Suppressor macrophage treated with lipopolysaccharide for 4 hours (primary cell): ENCODE measurements at regions not wholly inside any gene's neighbourhood (a gene's known extent, or its start where the extent isn't known, plus 50 kb on each side); places are given as distances from the start of the nearest gene placed in this dataset.

Experiments
- DNase-seq: peaks from one replicate; pipeline ENCODE4 v3.0.0-alpha.2; 2020

- no peak for DNase-seq
These were observed 185.6 kb upstream of the EPHA7 start for GRCh38 chr6:93604951-93605350.

- no peak for DNase-seq
These were observed 173.1 kb upstream of the EPHA7 start for GRCh38 chr6:93592417-93592816.

DNA sequence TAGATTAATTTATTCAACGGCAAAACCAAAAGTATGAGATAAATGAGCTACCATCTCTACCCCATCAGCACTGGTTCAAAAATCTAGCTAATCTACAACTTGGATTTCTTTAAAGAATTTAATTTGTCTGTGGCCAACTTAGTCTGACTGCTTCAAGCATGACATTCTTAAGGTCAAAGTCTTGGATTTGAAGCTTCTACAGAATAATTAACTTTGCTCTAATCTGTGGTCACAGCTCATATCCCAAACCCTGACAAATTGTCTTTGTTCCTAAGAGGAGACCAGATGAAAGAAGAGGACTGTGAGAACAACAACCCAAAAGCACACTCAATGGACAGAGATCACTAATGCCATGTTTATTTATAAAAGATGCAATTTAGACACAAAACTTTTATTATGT lies 166.9 kb upstream of the EPHA7 start:
- no peak for DNase-seq

GRCh38 chr6:93584300-93584699 lies 164.9 kb upstream of the EPHA7 start:
- DNase-seq: no peak

- DNase-seq: no peak
These were observed 162.0 kb upstream of the EPHA7 start for GRCh38 chr6:93581371-93581770.

DNA sequence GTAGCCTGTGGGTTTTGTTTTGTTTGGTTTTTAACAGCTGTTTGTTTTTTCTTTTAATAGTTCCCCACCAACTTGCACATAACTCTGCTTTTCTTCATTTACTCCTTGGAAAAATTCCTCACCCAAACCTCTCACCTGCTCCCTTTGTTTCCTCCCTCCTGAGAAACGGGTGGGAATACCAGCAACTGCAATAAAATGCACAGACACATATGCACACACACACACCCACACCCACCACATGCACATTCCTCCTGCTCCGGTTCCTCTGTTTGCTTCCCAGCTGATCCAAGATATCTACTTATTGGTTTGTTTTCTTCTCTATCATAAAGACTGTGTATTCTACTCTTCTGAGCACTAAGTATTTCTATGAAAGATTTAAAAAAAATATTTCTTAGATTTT lies 161.1 kb upstream of the EPHA7 start:
- no peak for DNase-seq

GRCh38 chr6:93575495-93576267 lies 156.3 kb upstream of the EPHA7 start:
- no peak for DNase-seq

DNA sequence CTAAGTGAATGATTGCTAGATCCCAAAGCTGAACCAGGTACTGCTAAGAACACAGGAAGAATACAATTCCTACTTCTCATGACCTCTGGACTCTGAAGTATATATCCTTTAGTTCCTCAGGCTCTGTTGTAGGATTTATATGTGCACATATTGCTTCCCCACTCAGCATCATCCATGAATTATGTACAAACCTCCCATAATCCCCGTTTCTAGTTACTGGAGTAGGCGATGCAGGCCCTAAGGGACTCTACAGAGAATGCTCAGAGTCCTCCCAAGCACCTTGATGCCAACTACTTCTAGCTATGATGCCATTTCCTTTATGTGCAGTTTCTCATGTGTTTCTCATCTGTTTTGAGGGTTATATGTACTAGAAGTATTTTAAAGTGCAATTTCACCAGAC lies 154.9 kb upstream of the EPHA7 start:
- no peak for DNase-seq

- DNase-seq: no peak
These were observed 152.0 kb upstream of the EPHA7 start for GRCh38 chr6:93571346-93571745.

GRCh38 chr6:93568169-93568568 lies 148.8 kb upstream of the EPHA7 start:
- DNase-seq: no peak

DNA sequence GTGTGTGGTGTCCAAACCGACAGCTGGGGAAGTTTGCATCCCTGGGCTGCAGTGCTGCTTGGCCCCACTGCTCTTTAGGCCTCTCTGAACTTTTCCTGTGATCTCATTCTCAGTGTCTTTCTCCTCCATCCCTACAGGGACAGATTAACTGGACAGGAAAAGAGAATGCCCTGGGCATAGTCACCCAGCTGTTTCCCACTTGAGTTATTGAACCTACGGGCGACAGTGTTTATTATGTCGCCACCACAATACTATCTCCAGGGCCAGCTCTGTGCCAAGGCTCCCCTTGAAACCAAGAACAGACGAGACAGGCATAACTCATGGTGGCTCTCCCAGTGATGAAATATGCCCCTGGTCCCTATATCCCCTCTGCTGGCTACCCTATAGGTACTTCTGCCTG lies 147.8 kb upstream of the EPHA7 start:
- DNase-seq: no peak

DNA sequence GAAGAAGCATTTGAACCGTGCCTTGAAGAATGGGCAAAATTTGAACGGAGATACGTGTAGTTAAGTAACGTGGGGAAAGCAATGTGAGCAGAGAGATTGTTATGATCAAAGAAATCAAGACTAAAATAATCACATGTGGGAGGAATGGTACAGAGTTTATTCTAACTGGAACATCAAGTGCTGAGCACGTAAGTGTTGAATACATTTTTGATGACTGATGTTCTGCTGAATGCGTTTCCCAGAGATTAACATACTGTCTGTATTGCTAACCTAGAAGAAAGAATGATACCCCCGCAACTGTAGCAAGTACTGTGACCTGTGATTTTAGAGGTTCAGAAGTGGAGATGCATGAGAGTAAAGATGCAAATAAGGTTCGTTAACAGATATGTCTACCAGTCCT lies 146.9 kb upstream of the EPHA7 start:
- DNase-seq: no peak

DNA sequence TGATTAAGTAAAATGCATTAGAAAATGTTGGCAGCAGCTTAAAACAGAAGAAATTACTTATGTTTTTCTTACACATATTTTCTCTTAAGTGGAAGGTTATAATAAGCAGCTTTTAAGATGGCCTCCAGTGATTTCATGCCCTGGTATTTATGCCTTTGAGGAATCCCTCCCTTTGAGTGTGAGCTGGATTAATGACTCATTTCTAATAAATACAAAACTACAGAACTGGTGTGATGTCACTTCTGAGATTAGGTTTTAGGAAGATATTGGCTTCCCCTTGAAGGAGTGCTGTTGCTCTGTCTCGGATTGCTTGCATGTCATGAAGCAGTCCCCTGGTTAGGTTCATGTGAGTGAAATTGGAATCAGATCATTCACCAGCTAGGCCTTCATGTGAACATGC lies 143.2 kb upstream of the EPHA7 start:
- DNase-seq: no peak

DNA sequence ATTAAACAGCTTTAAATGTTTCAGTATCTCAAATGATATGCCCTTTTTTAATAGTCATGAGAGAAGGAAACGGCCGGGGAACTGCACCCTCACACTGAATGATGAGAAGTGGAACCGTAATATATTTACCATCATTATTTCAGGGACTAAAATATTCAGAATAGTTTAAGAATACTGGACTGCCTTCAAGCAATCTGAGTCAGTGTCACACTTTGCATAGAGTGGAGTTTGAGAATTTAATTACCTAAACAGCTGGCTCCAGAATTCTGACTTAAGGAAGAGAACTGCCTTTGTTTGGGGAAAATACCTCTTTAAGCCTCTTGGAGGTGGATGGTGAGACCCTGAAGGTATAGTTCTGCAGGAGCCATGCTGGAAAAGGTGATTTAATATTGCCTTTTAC lies 135.9 kb upstream of the EPHA7 start:
- no peak for DNase-seq

- no peak for DNase-seq
These were observed 134.7 kb upstream of the EPHA7 start for GRCh38 chr6:93554018-93554417.

DNA sequence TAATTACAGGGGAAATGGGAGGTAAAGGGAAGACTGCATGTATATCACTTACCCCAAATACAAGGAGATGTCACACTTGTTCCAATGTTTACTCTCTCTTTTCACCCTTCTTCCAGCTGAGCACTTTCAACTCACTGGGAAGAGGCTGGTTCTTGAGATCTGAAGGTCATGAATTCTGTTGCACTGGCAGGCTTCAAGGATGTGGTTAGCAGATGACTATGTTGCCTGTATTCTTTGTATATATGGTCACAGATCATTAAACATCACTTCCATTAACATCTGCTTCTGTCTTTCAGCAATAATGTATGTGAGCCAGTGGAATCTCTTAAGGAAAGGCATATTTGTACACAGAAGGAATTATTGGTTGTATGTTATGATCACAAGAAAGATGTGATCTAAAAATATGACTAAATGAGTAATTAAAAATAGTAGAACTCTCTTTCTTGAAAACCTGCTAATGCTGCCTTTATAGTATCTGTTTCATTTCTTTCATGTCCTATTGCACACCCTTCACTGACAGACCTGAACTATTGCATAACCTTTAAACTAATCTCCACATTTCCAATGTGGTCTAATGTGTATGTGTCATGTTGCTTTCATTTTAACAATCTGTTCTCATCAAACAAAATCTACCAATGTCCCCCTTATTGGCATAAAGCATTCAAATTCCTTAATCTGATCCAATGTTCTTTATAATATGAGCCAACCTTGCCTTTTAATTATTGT lies 131.4 kb upstream of the EPHA7 start:
- DNase-seq: no peak

- DNase-seq: no peak
These were observed 130.5 kb upstream of the EPHA7 start for GRCh38 chr6:93549868-93550267.

- DNase-seq: no peak
These were observed 105.5 kb upstream of the EPHA7 start for GRCh38 chr6:93524671-93525451.

GRCh38 chr6:93523365-93523764 lies 104.0 kb upstream of the EPHA7 start:
- no peak for DNase-seq

- DNase-seq: no peak
These were observed 97.1 kb upstream of the EPHA7 start for GRCh38 chr6:93516441-93516840.

DNA sequence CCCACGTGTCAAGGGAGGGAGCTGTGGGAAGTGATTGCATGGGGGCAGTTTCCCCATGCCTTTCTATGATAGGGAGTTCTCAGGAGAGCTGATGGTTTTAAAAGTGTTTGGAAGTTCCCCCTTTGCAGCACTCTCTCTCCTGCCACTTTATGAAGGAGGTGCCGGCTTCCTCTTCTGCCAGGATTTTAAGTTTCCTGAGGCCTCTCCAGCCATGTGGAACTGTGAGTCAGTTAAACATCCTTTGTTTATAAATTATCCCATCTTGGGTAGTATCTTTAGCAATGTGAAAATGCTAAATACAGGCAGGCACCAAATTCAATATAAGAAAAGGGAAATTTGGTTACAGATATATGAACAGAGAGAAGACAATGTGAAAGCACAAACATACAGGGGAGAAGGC lies 96.4 kb upstream of the EPHA7 start:
- DNase-seq: no peak

DNA sequence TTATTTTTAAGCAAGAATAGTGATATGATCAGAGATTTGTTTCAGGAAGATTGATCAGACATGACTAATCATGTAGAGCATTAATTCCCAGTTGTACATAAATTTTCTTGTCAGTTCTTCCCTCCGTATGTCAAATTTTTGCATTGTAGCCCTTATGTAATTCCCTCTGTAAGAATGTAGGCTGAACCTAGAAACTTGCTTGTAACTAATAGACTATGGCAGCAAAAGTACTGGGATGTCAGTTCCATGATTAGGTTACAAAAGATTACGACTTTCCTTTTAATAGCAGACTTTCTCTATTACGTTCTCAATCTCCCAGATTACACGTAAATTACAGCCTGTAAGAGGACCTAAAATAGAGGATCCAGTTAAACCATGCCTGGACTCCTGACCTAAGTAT lies 79.4 kb upstream of the EPHA7 start:
- DNase-seq: no peak

- no peak for DNase-seq
These were observed 77.2 kb upstream of the EPHA7 start for GRCh38 chr6:93496548-93496947.

DNA sequence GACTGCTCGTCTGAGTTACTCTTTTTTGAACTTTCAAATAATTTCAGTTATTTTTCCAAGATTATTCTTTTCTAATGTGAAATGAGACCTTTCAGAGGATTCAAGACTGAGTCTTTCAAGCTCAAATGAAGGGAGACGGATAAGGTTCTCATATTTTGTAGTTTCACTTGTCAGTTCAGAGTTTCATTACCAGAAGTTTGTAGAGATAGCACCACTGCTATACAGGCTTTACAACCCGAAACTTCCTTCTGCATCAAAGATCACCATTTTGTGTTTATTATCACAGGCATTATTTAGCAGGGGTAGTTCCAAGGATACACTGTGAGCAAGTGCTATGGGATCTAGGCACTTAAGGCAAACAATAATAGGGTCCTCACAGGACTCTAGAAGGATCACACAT lies 74.7 kb upstream of the EPHA7 start:
- DNase-seq: no peak
